CD14-positive monocyte (primary cell): ENCODE measurements at regions not wholly inside any gene's neighbourhood (a gene's known extent, or its start where the extent isn't known, plus 50 kb on each side); places are given as distances from the start of the nearest gene placed in this dataset.

ENCODE experiments used
- DNase-seq, 3 donors: peaks; one replicate each; pipeline ENCODE4 v3.0.0-alpha.2; 2011 to 2022
- H2AFZ ChIP-seq: 2 replicates; pipeline ENCODE4 v1.6.0; 2012; ENCODE audit warnings: mild to moderate bottlenecking, low read depth, low read length, inconsistent platforms; ENCODE audit not compliant: insufficient read depth, poor library complexity, severe bottlenecking
- H3K27ac ChIP-seq, 2 donors: 1 replicate in 1 of 2; 2 replicates in 1 of 2; pipeline ENCODE4 v1.5.1; 2012 to 2013; ENCODE audit warnings: low read length in 2 of 2, control low read depth in 1 of 2, inconsistent platforms in 1 of 2, low read depth in 1 of 2, mild to moderate bottlenecking in 1 of 2
- H3K27me3 ChIP-seq, 2 donors: one replicate each; pipeline versions ENCODE4 v1.6.0 to v1.6.1; 2011 to 2013; ENCODE audit warnings: low read length in 2 of 2; ENCODE audit not compliant: control insufficient read depth in 2 of 2, insufficient read depth in 2 of 2
- H3K36me3 ChIP-seq, 2 donors: replicated peaks in 1 of 2; 1 replicate in 1 of 2; 2 replicates in 1 of 2; pipeline versions ENCODE4 v1.5.1 to v1.6.1; 2012 to 2013; ENCODE audit warnings: low read length in 2 of 2, control low read depth in 1 of 2, inconsistent platforms in 1 of 2, mild to moderate bottlenecking in 1 of 2; ENCODE audit not compliant: insufficient read depth in 2 of 2, control insufficient read depth in 1 of 2
- H3K4me1 ChIP-seq, 2 donors: 1 replicate in 1 of 2; 2 replicates in 1 of 2; pipeline versions ENCODE4 v1.5.1 to v1.6.1; 2012 to 2013; ENCODE audit warnings: low read length in 2 of 2, control low read depth in 1 of 2, inconsistent platforms in 1 of 2, mild to moderate bottlenecking in 1 of 2, moderate library complexity in 1 of 2; ENCODE audit not compliant: insufficient read depth in 2 of 2, control insufficient read depth in 1 of 2
- H3K4me2 ChIP-seq: replicated peaks from 2 replicates; pipeline ENCODE3; 2012; ENCODE audit warnings: low read length, moderate library complexity, mild to moderate bottlenecking; ENCODE audit not compliant: poor library complexity, severe bottlenecking; ENCODE audit errors: extremely low read depth
- H3K4me3 ChIP-seq, 3 experiments: fragments of 200-600 bp in 1 of 3; sonication (generic) in 1 of 3; replicated peaks in 1 of 3; 1 replicate in 2 of 3; 2 replicates in 1 of 3; pipeline ENCODE4 v1.5.1; 2011 to 2013; ENCODE audit warnings: low read length in 3 of 3, mild to moderate bottlenecking in 3 of 3, control low read depth in 2 of 3, low read depth in 2 of 3, inconsistent platforms in 1 of 3, moderate library complexity in 1 of 3
- H3K79me2 ChIP-seq: 2 replicates; pipeline ENCODE4 v1.6.0; 2012; ENCODE audit warnings: mild to moderate bottlenecking, control low read depth, inconsistent platforms, low read length, moderate library complexity; ENCODE audit not compliant: insufficient read depth
- H3K9ac ChIP-seq: 2 replicates; pipeline ENCODE4 v1.6.0; 2017; ENCODE audit warnings: low read length, mild to moderate bottlenecking; ENCODE audit not compliant: insufficient read depth, poor library complexity, severe bottlenecking
- H3K9me3 ChIP-seq, 2 donors: replicated peaks in 1 of 2; 1 replicate in 1 of 2; 2 replicates in 1 of 2; pipeline versions ENCODE4 v1.5.1 to v1.6.1; 2012 to 2013; ENCODE audit warnings: low read length in 2 of 2, control low read depth in 1 of 2; ENCODE audit not compliant: control insufficient read depth in 1 of 2, insufficient read depth in 1 of 2
- H4K20me1 ChIP-seq: 2 replicates; pipeline ENCODE4 v1.6.0; 2012; ENCODE audit warnings: mild to moderate bottlenecking, low read length, control low read depth, moderate library complexity; ENCODE audit not compliant: insufficient read depth
- H3K27ac Mint-ChIP-seq, 7 donors: one replicate each; pipeline ENCODE4 v1.8.0; 2020; ENCODE audit warnings: mild to moderate bottlenecking in 7 of 7, mixed read lengths in 7 of 7, moderate library complexity in 6 of 7, inconsistent platforms in 2 of 7
- H3K27me3 Mint-ChIP-seq, 3 donors: one replicate each; pipeline ENCODE4 v1.8.0; 2021 to 2022; ENCODE audit warnings: low read depth in 3 of 3, mild to moderate bottlenecking in 3 of 3, mixed read lengths in 3 of 3, moderate library complexity in 3 of 3, inconsistent platforms in 1 of 3
- H3K36me3 Mint-ChIP-seq, 2 donors: one replicate each; pipeline ENCODE4 v1.8.0; 2020; ENCODE audit warnings: mixed read lengths in 2 of 2, inconsistent platforms in 1 of 2, mild to moderate bottlenecking in 1 of 2
- H3K4me1 Mint-ChIP-seq: one replicate; pipeline ENCODE4 v1.8.0; 2020; ENCODE audit warnings: mild to moderate bottlenecking, mixed read lengths
- H3K4me3 Mint-ChIP-seq, 2 donors: one replicate each; pipeline ENCODE4 v1.8.0; 2020; ENCODE audit warnings: mild to moderate bottlenecking in 2 of 2, mixed read lengths in 2 of 2, moderate library complexity in 1 of 2
- H3K9me3 Mint-ChIP-seq, 7 donors: one replicate each; pipeline ENCODE4 v1.8.0; 2020 to 2022; ENCODE audit warnings: mixed read lengths in 7 of 7, mild to moderate bottlenecking in 6 of 7, moderate library complexity in 6 of 7, inconsistent platforms in 2 of 7
- WGBS: methylation state at CpG from one replicate; pipeline ENCODE4 v1.1.5; 2013; ENCODE audit warnings: missing lambda C conversion rate; ENCODE audit not compliant: insufficient coverage; 5-methylcytosine and 5-hydroxymethylcytosine counted together
- intact Hi-C, 2 donors: fragments of 100-400 bp; cut with micrococcal nuclease; formaldehyde crosslinking; loops; one replicate each; pipeline versions ENCODE4 v1.15.0 to v1.15.1; 2023
- TF ChIP-seq, protein P1 (sequence below): fragments of 200-600 bp; IDR thresholded peaks from one replicate; pipeline ENCODE4 v1.8.0; 2022; ENCODE audit warnings: antibody characterized with exemption, mild to moderate bottlenecking

DNA sequence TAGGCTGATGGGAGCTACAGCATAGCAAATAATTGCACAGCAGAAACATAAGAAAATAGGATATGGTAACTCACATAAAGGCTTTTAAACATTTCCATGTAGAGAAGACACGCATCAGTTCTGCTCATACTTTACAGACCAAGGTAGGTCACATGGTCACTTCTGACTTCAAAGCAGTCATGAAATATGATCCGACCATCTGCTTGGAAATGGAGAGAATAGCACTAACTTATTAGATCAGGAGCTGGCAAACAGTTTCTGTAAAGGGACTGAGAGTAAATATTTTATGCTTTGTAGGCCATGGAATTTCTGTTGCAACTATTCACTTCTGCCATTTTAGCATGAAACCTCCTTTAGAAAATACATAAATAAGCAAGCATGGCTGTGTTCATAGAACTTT, 936.6 kb upstream of the FANCL start:
- intact Hi-C loops: no loop called here

GRCh38 chr2:59176737-59177136, 935.6 kb upstream of the FANCL start:
- Mint-ChIP-seq H3K27ac (no peak overlapping the region), H3K9me3 (peaks cover 0 to 8% (median 3%) of the 10 kb centered on the region in 7 donors), H3K27me3 (peaks cover 0 to 2% (median 1%) of the 10 kb centered on the region in 3 donors), H3K4me3 (no peak overlapping the region), H3K36me3 (no peaks in the 10 kb centered on the region), H3K4me1 (no peaks in the 10 kb centered on the region)
- H3K79me2 ChIP-seq: no peaks in the 10 kb centered on the region
- H3K27ac ChIP-seq: no peak overlapping the region
- H3K9me3 ChIP-seq: no peaks in the 10 kb centered on the region
- H3K27me3 ChIP-seq: no peaks in the 10 kb centered on the region
- no peak overlapping the region for H3K4me2 ChIP-seq
- no peaks in the 10 kb centered on the region for H4K20me1 ChIP-seq
- intact Hi-C loops: no loop called here
- no peak overlapping the region for H3K9ac ChIP-seq
- TF ChIP-seq, protein P1, sequence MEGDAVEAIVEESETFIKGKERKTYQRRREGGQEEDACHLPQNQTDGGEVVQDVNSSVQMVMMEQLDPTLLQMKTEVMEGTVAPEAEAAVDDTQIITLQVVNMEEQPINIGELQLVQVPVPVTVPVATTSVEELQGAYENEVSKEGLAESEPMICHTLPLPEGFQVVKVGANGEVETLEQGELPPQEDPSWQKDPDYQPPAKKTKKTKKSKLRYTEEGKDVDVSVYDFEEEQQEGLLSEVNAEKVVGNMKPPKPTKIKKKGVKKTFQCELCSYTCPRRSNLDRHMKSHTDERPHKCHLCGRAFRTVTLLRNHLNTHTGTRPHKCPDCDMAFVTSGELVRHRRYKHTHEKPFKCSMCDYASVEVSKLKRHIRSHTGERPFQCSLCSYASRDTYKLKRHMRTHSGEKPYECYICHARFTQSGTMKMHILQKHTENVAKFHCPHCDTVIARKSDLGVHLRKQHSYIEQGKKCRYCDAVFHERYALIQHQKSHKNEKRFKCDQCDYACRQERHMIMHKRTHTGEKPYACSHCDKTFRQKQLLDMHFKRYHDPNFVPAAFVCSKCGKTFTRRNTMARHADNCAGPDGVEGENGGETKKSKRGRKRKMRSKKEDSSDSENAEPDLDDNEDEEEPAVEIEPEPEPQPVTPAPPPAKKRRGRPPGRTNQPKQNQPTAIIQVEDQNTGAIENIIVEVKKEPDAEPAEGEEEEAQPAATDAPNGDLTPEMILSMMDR: no peak
- DNase-seq: no peak
- H3K4me1 ChIP-seq: no peaks in the 10 kb centered on the region
- no peaks in the 10 kb centered on the region for H3K36me3 ChIP-seq
- H3K4me3 ChIP-seq: no peak overlapping the region
- H2AFZ ChIP-seq: no peak overlapping the region

More for the DNA sequence above, 936.6 kb upstream of the FANCL start:
- Histone ChIP-seq H3K27me3 (no peaks in the 10 kb centered on the region), H2AFZ (no peak overlapping the region), H3K9ac (no peak overlapping the region), H3K36me3 (no peaks in the 10 kb centered on the region), H3K4me3 (no peak overlapping the region), H4K20me1 (no peaks in the 10 kb centered on the region), H3K27ac (no peak overlapping the region), H3K79me2 (no peaks in the 10 kb centered on the region), H3K4me1 (no peaks in the 10 kb centered on the region), H3K9me3 (no peaks in the 10 kb centered on the region), H3K4me2 (no peak overlapping the region)
- Mint-ChIP-seq H3K36me3 (no peaks in the 10 kb centered on the region), H3K4me3 (no peak overlapping the region), H3K9me3 (peaks cover 0 to 8% (median 3%) of the 10 kb centered on the region in 7 donors), H3K4me1 (no peaks in the 10 kb centered on the region), H3K27ac (no peak overlapping the region), H3K27me3 (peaks cover 0 to 2% (median 1%) of the 10 kb centered on the region in 3 donors)
- no peak for DNase-seq
- TF ChIP-seq, protein P1: no peak
- WGBS: no CpG with 5 or more reads among the region's 2 CpGs
